ENCODE measurements at regions not wholly inside any gene's neighbourhood (a gene's known extent, or its start where the extent isn't known, plus 50 kb on each side); places are given as distances from the start of the nearest gene placed in this dataset.

GRCh38 chr6:25017932-25018567, 82.3 kb upstream of the RIPOR2 start:
- no peaks in the 10 kb centered on the region for H3K36me3 ChIP-seq (ENCODE audit: insufficient read depth)
- no peak overlapping the region for H3K4me3 ChIP-seq (ENCODE audit: low read depth, low read length)
- no peaks in the 10 kb centered on the region for H3K4me1 ChIP-seq (ENCODE audit: insufficient read depth)
- H3K27ac ChIP-seq (ENCODE audit: low read depth): no peak overlapping the region
- no peak for DNase-seq (ENCODE audit: extremely low spot score)
- WGBS: 57% methylated on average over 7 of the region's 7 CpGs

GRCh38 chr6:25018568-25018954, 82.8 kb upstream of the RIPOR2 start:
- no peak overlapping the region for H3K27ac ChIP-seq (ENCODE audit: low read depth)
- H3K36me3 ChIP-seq (ENCODE audit: insufficient read depth): no peaks in the 10 kb centered on the region
- DNase-seq (ENCODE audit: extremely low spot score): no peak
- no peak overlapping the region for H3K4me3 ChIP-seq (ENCODE audit: low read depth, low read length)
- H3K4me1 ChIP-seq (ENCODE audit: insufficient read depth): no peaks in the 10 kb centered on the region
- WGBS: 82% methylated on average over 4 of the region's 4 CpGs

DNA sequence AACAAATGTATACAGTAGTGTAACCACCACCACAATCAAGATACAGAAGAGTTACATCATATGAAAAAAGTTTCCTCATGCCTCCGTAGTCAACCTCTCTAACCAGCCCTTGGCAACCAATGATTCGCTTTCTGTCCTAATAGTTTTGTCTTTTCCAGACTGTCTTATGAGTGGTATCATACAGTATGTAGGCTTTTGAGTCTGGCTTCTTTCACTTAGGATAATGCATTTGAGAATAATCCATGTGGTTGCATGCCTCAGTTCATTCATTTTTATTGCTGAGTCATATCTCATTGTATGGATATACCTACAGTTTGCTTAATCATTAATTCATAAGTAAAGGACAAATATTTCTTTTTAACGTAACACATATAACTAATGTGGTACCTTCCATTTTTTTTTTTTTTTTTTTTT, 86.4 kb upstream of the RIPOR2 start:
- H3K4me1 ChIP-seq (ENCODE audit: insufficient read depth): no peaks in the 10 kb centered on the region
- H3K36me3 ChIP-seq (ENCODE audit: insufficient read depth): no peaks in the 10 kb centered on the region
- WGBS: 90% methylated on average over 3 of the region's 3 CpGs
- no peak overlapping the region for H3K4me3 ChIP-seq (ENCODE audit: low read depth, low read length)
- DNase-seq (ENCODE audit: extremely low spot score): no peak
- H3K27ac ChIP-seq (ENCODE audit: low read depth): no peak overlapping the region

- H3K27ac ChIP-seq (ENCODE audit: low read depth): no peak overlapping the region
- H3K36me3 ChIP-seq (ENCODE audit: insufficient read depth): no peaks in the 10 kb centered on the region
- H3K4me3 ChIP-seq (ENCODE audit: low read depth, low read length): no peak overlapping the region
- H3K4me1 ChIP-seq (ENCODE audit: insufficient read depth): no peaks in the 10 kb centered on the region
- WGBS: 97% methylated on average over 22 of the region's 22 CpGs
- DNase-seq (ENCODE audit: extremely low spot score): no peak
Measured at GRCh38 chr6:25023781-25024180, 88.0 kb upstream of the RIPOR2 start.

DNA sequence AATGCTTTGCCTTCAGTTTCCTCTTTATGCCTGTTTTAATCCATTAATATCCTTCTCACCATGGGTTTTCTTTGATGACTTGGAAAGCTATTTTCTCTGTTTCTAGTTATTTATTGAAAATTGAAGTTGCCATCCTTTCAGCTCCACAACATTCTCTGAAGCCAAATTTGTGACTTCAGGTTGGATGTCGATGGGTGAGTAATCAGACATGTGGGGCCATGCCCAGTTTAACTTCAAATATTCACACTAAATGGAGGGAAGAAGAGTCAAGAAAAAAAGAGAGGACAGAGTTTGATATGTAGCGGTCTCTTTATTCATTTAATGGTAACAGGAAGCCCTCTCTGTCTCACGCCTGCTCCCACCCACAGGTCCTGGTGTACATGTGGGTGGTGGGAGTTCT, 89.1 kb upstream of the RIPOR2 start:
- H3K4me3 ChIP-seq (ENCODE audit: low read depth, low read length): no peak overlapping the region
- no peak for DNase-seq (ENCODE audit: extremely low spot score)
- WGBS: 65% methylated on average over 3 of the region's 3 CpGs

GRCh38 chr6:25025248-25025918, 89.6 kb upstream of the RIPOR2 start:
- Histone ChIP-seq H3K4me1 (ENCODE audit: insufficient read depth) (no peaks in the 10 kb centered on the region), H3K4me3 (ENCODE audit: low read depth, low read length) (no peak overlapping the region), H3K36me3 (ENCODE audit: insufficient read depth) (no peaks in the 10 kb centered on the region), H3K27ac (ENCODE audit: low read depth) (no peak overlapping the region)
- no peak for DNase-seq (ENCODE audit: extremely low spot score)
- 63% methylated on average over 4 of the region's 4 CpGs for WGBS

More for the DNA sequence above, 89.1 kb upstream of the RIPOR2 start:
- no peaks in the 10 kb centered on the region for H3K4me1 ChIP-seq (ENCODE audit: insufficient read depth)
- H3K36me3 ChIP-seq (ENCODE audit: insufficient read depth): no peaks in the 10 kb centered on the region
- no peak overlapping the region for H3K27ac ChIP-seq (ENCODE audit: low read depth)

DNA sequence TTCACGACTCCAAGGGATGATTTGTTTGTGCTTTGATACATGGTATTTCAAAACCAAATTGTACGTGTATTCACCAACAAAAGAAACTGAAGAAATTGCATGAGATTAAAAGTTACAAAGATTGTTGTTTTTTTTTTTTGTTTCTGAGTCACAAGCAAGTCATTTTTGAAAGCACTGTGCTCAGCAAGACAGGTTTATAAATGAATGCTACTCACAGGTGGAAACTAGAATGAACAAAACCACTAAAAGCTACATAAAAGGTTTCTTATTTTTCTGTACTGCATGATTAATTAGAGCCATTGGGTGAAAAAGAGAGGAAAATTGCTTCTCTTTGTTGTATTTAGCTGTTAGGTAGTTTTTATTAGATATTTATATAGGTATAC, 90.2 kb upstream of the RIPOR2 start:
- no peak overlapping the region for H3K27ac ChIP-seq (ENCODE audit: low read depth)
- no peaks in the 10 kb centered on the region for H3K36me3 ChIP-seq (ENCODE audit: insufficient read depth)
- DNase-seq (ENCODE audit: extremely low spot score): no peak
- H3K4me3 ChIP-seq (ENCODE audit: low read depth, low read length): no peak overlapping the region
- no peaks in the 10 kb centered on the region for H3K4me1 ChIP-seq (ENCODE audit: insufficient read depth)
- WGBS: 78% methylated on average over 2 of the region's 2 CpGs

- Histone ChIP-seq H3K27ac (ENCODE audit: low read depth) (no peak overlapping the region), H3K4me3 (ENCODE audit: low read depth, low read length) (no peak overlapping the region), H3K36me3 (ENCODE audit: insufficient read depth) (no peaks in the 10 kb centered on the region), H3K4me1 (ENCODE audit: insufficient read depth) (no peaks in the 10 kb centered on the region)
- WGBS: 43% methylated on average over 2 of the region's 2 CpGs
- DNase-seq (ENCODE audit: extremely low spot score): no peak
Measured at GRCh38 chr6:25026723-25027122, 91.0 kb upstream of the RIPOR2 start.

DNA sequence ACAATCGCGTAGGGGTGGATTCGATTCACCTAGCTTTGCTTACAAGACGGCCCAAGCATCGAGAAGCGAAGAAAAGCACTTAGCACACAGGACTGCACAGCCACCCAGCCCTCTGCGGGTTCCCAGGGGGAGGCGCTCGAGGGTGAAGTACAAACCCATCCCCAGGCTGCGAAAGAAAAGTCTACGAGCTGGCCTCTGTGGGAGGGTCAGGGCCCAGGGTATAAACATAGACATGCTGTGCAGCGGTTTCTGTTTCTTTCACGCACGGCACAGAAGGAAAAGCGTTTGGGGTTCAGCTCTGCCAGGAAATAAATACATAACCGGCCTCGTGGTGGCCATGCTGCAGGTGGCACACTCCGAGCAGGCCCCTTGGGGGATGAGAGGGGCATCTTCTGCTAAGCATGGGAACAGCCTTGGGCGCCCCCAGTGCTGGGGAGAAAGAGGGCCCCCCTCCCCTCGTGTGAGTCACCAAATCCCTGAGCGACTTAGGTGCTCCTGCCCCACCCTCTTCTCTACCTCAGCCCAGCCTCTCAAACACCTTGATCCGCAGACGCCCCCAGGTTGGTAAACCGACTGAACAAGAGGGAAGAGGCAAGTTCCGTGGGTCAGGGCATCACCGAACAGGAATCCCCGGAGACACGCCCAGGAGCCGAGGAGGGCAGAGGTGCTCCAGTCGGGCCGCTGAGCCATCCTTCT, 91.6 kb upstream of the RIPOR2 start:
- H3K4me1 ChIP-seq (ENCODE audit: insufficient read depth): no peaks in the 10 kb centered on the region
- H3K27ac ChIP-seq (ENCODE audit: low read depth): no peak overlapping the region
- H3K36me3 ChIP-seq (ENCODE audit: insufficient read depth): no peaks in the 10 kb centered on the region
- DNase-seq (ENCODE audit: extremely low spot score): no peak
- WGBS: 80% methylated on average over 31 of the region's 31 CpGs
- no peak overlapping the region for H3K4me3 ChIP-seq (ENCODE audit: low read depth, low read length)

GRCh38 chr6:25028328-25028727, 92.6 kb upstream of the RIPOR2 start:
- H3K4me1 ChIP-seq (ENCODE audit: insufficient read depth): no peaks in the 10 kb centered on the region
- WGBS: 98% methylated on average over 1 of the region's 1 CpG
- no peak overlapping the region for H3K4me3 ChIP-seq (ENCODE audit: low read depth, low read length)
- DNase-seq (ENCODE audit: extremely low spot score): no peak
- no peak overlapping the region for H3K27ac ChIP-seq (ENCODE audit: low read depth)
- H3K36me3 ChIP-seq (ENCODE audit: insufficient read depth): no peaks in the 10 kb centered on the region

DNA sequence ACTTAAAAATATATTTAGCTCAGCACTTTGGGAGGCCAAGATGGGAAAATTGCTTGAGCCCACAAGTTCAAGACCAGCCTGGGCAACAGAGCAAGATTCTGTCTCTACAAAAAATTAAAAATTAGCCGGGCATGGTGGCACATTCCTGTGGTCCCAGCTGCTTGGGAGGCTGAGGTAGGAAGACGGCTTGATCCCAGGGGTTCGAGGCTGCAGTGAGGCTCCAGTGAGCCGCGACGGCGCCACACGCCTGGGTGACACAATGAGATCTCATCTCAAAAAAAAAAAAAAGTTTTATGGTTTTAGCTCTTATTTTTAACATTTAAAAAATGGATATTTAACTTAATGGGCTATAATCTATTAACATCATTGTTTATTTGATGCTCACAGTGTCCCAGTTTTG, 97.2 kb upstream of the RIPOR2 start:
- H3K4me3 ChIP-seq (ENCODE audit: low read depth, low read length): no peak overlapping the region
- no peak overlapping the region for H3K27ac ChIP-seq (ENCODE audit: low read depth)
- 98% methylated on average over 8 of the region's 8 CpGs for WGBS
- DNase-seq (ENCODE audit: extremely low spot score): no peak
- H3K4me1 ChIP-seq (ENCODE audit: insufficient read depth): no peaks in the 10 kb centered on the region
- no peaks in the 10 kb centered on the region for H3K36me3 ChIP-seq (ENCODE audit: insufficient read depth)

- H3K27ac ChIP-seq (ENCODE audit: low read depth): no peak overlapping the region
- H3K36me3 ChIP-seq (ENCODE audit: insufficient read depth): no peaks in the 10 kb centered on the region
- WGBS: 31% methylated on average over 3 of the region's 3 CpGs
- no peaks in the 10 kb centered on the region for H3K4me1 ChIP-seq (ENCODE audit: insufficient read depth)
- no peak overlapping the region for H3K4me3 ChIP-seq (ENCODE audit: low read depth, low read length)
- DNase-seq (ENCODE audit: extremely low spot score): no peak
Measured at GRCh38 chr6:25034431-25034921, 98.7 kb upstream of the RIPOR2 start.

- DNase-seq (ENCODE audit: extremely low spot score): no peak
- Histone ChIP-seq H3K27ac (ENCODE audit: low read depth) (no peak overlapping the region), H3K4me3 (ENCODE audit: low read depth, low read length) (no peak overlapping the region), H3K36me3 (ENCODE audit: insufficient read depth) (no peaks in the 10 kb centered on the region), H3K4me1 (ENCODE audit: insufficient read depth) (no peaks in the 10 kb centered on the region)
- WGBS: 69% methylated on average over 3 of the region's 3 CpGs
Measured at GRCh38 chr6:25035174-25035511, 99.4 kb upstream of the RIPOR2 start.
